Stomach (tissue), 4 donors: ENCODE measurements at regions not wholly inside any gene's neighbourhood (a gene's known extent, or its start where the extent isn't known, plus 50 kb on each side); places are given as distances from the start of the nearest gene placed in this dataset.

Experiments
- EP300 ChIP-seq: sonication (generic); formaldehyde crosslinking; IDR thresholded peaks from one replicate; pipeline ENCODE4 v1.6.1; 2017; ENCODE audit warnings: antibody characterized with exemption
- POLR2A ChIP-seq, 4 donors: fragments of 450-650 bp; IDR thresholded peaks; one replicate each; pipeline ENCODE4 v1.6.1; 2016; ENCODE audit warnings: antibody characterized with exemption in 4 of 4, control low read depth in 2 of 4, mild to moderate bottlenecking in 1 of 4, moderate library complexity in 1 of 4
- POLR2AphosphoS5 ChIP-seq, 3 donors: sonication (generic); formaldehyde crosslinking; IDR thresholded peaks; one replicate each; pipeline ENCODE4 v1.6.1; 2016; ENCODE audit warnings: antibody characterized with exemption in 3 of 3
- TF ChIP-seq, protein P1 (sequence below), 7 experiments: fragments of 450-650 bp in 4 of 7; fragments of 200-600 bp in 3 of 7; sonication (generic) in 3 of 7; IDR thresholded peaks; one replicate each; pipeline ENCODE4 v1.5.1; 2016 to 2019; ENCODE audit warnings: antibody characterized with exemption in 7 of 7, control low read depth in 2 of 7, mild to moderate bottlenecking in 1 of 7

DNA sequence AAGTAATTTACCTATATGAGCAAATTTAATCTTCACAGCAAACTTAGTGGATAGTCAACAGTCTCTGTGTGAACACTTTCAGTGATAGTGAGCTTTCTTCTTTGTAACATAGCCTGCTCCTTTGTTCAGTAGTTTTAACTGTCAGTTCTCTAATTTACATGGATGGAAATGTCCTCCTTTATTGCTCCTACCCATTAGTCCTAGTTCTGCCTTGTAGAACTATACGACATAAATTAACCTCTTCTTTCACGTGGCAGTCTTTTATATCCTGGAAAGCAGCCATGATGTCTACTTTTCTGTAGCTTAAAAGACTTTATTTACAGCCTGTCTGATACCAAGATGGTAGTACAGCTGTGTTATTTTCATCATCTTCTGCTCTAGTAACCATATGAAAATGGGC lies 143.6 kb downstream of the TANC2 start:
- TF ChIP-seq, protein P1, sequence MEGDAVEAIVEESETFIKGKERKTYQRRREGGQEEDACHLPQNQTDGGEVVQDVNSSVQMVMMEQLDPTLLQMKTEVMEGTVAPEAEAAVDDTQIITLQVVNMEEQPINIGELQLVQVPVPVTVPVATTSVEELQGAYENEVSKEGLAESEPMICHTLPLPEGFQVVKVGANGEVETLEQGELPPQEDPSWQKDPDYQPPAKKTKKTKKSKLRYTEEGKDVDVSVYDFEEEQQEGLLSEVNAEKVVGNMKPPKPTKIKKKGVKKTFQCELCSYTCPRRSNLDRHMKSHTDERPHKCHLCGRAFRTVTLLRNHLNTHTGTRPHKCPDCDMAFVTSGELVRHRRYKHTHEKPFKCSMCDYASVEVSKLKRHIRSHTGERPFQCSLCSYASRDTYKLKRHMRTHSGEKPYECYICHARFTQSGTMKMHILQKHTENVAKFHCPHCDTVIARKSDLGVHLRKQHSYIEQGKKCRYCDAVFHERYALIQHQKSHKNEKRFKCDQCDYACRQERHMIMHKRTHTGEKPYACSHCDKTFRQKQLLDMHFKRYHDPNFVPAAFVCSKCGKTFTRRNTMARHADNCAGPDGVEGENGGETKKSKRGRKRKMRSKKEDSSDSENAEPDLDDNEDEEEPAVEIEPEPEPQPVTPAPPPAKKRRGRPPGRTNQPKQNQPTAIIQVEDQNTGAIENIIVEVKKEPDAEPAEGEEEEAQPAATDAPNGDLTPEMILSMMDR (IDR thresholded peaks at IDR 0.05) = no peak
- TF ChIP-seq POLR2AphosphoS5 (IDR thresholded peaks at IDR 0.05) (no peak), EP300 (no peak), POLR2A (IDR thresholded peaks at IDR 0.05) (no peak)
